Trophoblast cell (in vitro differentiated cells and primary cell): ENCODE measurements at regions not wholly inside any gene's neighbourhood (a gene's known extent, or its start where the extent isn't known, plus 50 kb on each side); places are given as distances from the start of the nearest gene placed in this dataset.

Experiments
- DNase-seq, 2 donors: peaks; one replicate each; pipeline ENCODE4 v3.0.0-alpha.2; 2016
- H2AFZ ChIP-seq: 2 replicates; pipeline ENCODE4 v1.6.1; 2013; ENCODE audit warnings: low read length, moderate library complexity, mild to moderate bottlenecking; ENCODE audit not compliant: insufficient read depth, poor library complexity
- H2AK5ac ChIP-seq: 2 replicates; pipeline ENCODE4 v1.6.1; 2013; ENCODE audit warnings: mild to moderate bottlenecking, low read length
- H2BK120ac ChIP-seq: 2 replicates; pipeline ENCODE4 v1.6.1; 2013; ENCODE audit warnings: low read length, mild to moderate bottlenecking, moderate library complexity; ENCODE audit not compliant: insufficient read depth, poor library complexity
- H2BK12ac ChIP-seq: 2 replicates; pipeline ENCODE4 v1.6.1; 2013; ENCODE audit warnings: mild to moderate bottlenecking, low read length, moderate library complexity
- H2BK5ac ChIP-seq: 2 replicates; pipeline ENCODE4 v1.6.1; 2013; ENCODE audit warnings: low read length, low read depth, moderate library complexity, mild to moderate bottlenecking; ENCODE audit not compliant: poor library complexity
- H3K14ac ChIP-seq: 2 replicates; pipeline ENCODE4 v1.6.1; 2013; ENCODE audit warnings: mild to moderate bottlenecking, low read length
- H3K18ac ChIP-seq: 2 replicates; pipeline ENCODE4 v1.6.1; 2013; ENCODE audit warnings: mild to moderate bottlenecking, low read length
- H3K23ac ChIP-seq: 2 replicates; pipeline ENCODE4 v1.6.1; 2013; ENCODE audit warnings: low read length
- H3K27ac ChIP-seq: 2 replicates; pipeline ENCODE4 v1.5.1; 2013; ENCODE audit warnings: low read depth, mild to moderate bottlenecking, inconsistent platforms, low read length, moderate library complexity
- H3K27me3 ChIP-seq: 2 replicates; pipeline ENCODE4 v1.6.1; 2013; ENCODE audit warnings: inconsistent platforms, mild to moderate bottlenecking, low read length, moderate library complexity; ENCODE audit not compliant: insufficient read depth
- H3K36me3 ChIP-seq, 2 experiments: 1 replicate in 1 of 2; 2 replicates in 1 of 2; pipeline ENCODE4 v1.6.1; 2013; ENCODE audit warnings: low read length in 2 of 2, mild to moderate bottlenecking in 2 of 2, moderate library complexity in 1 of 2; ENCODE audit not compliant: insufficient read depth in 2 of 2, control insufficient read depth in 1 of 2
- H3K4ac ChIP-seq: 2 replicates; pipeline ENCODE4 v1.6.1; 2013; ENCODE audit warnings: low read depth, mild to moderate bottlenecking, low read length, moderate library complexity
- H3K4me1 ChIP-seq, 2 experiments: 1 replicate in 1 of 2; 2 replicates in 1 of 2; pipeline ENCODE4 v1.6.1; 2013; ENCODE audit warnings: low read length in 2 of 2, mild to moderate bottlenecking in 2 of 2, moderate library complexity in 1 of 2; ENCODE audit not compliant: insufficient read depth in 2 of 2, control insufficient read depth in 1 of 2
- H3K4me2 ChIP-seq: 2 replicates; pipeline ENCODE4 v1.6.1; 2013; ENCODE audit warnings: inconsistent platforms, mild to moderate bottlenecking, low read length, moderate library complexity
- H3K4me3 ChIP-seq: 2 replicates; pipeline ENCODE4 v1.5.1; 2013; ENCODE audit warnings: mild to moderate bottlenecking, low read depth, low read length, inconsistent platforms
- H3K79me1 ChIP-seq: one replicate; pipeline ENCODE4 v1.6.1; 2013; ENCODE audit warnings: low read length
- H3K79me2 ChIP-seq: 2 replicates; pipeline ENCODE4 v1.6.1; 2013; ENCODE audit warnings: low read length, mild to moderate bottlenecking; ENCODE audit not compliant: control insufficient read depth, insufficient read depth, poor library complexity
- H3K9ac ChIP-seq: 2 replicates; pipeline ENCODE4 v1.6.1; 2013; ENCODE audit warnings: mild to moderate bottlenecking, low read length
- H3K9me3 ChIP-seq: 2 replicates; pipeline ENCODE4 v1.6.1; 2013; ENCODE audit warnings: low read depth, mild to moderate bottlenecking, control low read depth, inconsistent platforms, low read length; ENCODE audit not compliant: insufficient read depth
- H4K12ac ChIP-seq: 2 replicates; pipeline ENCODE4 v1.6.1; 2013; ENCODE audit warnings: low read depth, mild to moderate bottlenecking, low read length, moderate library complexity
- H4K8ac ChIP-seq: 2 replicates; pipeline ENCODE4 v1.6.1; 2013; ENCODE audit warnings: low read depth, mild to moderate bottlenecking, low read length, moderate library complexity
- H4K91ac ChIP-seq: one replicate; pipeline ENCODE4 v1.6.1; 2013; ENCODE audit warnings: low read depth, mild to moderate bottlenecking, low read length, moderate library complexity
- WGBS: extraction: QIAGEN DNeasy Blood & Tissue Kit; methylation state at CpG from one replicate; pipeline ENCODE4 v1.1.7; 2013; ENCODE audit warnings: missing lambda C conversion rate; ENCODE audit not compliant: insufficient read length, insufficient coverage; ENCODE audit errors: extremely low coverage; 5-methylcytosine and 5-hydroxymethylcytosine counted together

GRCh38 chr10:16231176-16231575 lies 205.6 kb upstream of the PTER start:
- no peak overlapping the region for H3K4me2 ChIP-seq
- H3K9me3 ChIP-seq, result no peaks in the 10 kb centered on the region
- H3K27ac ChIP-seq, result no peak overlapping the region
- H2BK12ac ChIP-seq, result no peak overlapping the region
- H3K4ac ChIP-seq, result no peak overlapping the region
- H2AK5ac ChIP-seq, result no peak overlapping the region
- no peak overlapping the region for H3K9ac ChIP-seq
- DNase-seq, result no peak
- peaks cover 0 to 2% of the 10 kb centered on the region in 2 experiments for H3K4me1 ChIP-seq
- H2BK5ac ChIP-seq, result no peak overlapping the region
- H3K27me3 ChIP-seq, result no peaks in the 10 kb centered on the region
- no peaks in the 10 kb centered on the region for H3K79me2 ChIP-seq
- H2BK120ac ChIP-seq, result no peak overlapping the region
- H3K79me1 ChIP-seq, result no peaks in the 10 kb centered on the region
- no peaks in the 10 kb centered on the region for H3K36me3 ChIP-seq
- no CpG with 5 or more reads among the region's 2 CpGs for WGBS
- H4K8ac ChIP-seq, result no peak overlapping the region
- H3K14ac ChIP-seq, result no peak overlapping the region
- H3K18ac ChIP-seq, result no peak overlapping the region
- no peak overlapping the region for H3K4me3 ChIP-seq
- no peak overlapping the region for H3K23ac ChIP-seq
- no peak overlapping the region for H4K12ac ChIP-seq
- no peak overlapping the region for H4K91ac ChIP-seq
- H2AFZ ChIP-seq, result no peak overlapping the region

DNA sequence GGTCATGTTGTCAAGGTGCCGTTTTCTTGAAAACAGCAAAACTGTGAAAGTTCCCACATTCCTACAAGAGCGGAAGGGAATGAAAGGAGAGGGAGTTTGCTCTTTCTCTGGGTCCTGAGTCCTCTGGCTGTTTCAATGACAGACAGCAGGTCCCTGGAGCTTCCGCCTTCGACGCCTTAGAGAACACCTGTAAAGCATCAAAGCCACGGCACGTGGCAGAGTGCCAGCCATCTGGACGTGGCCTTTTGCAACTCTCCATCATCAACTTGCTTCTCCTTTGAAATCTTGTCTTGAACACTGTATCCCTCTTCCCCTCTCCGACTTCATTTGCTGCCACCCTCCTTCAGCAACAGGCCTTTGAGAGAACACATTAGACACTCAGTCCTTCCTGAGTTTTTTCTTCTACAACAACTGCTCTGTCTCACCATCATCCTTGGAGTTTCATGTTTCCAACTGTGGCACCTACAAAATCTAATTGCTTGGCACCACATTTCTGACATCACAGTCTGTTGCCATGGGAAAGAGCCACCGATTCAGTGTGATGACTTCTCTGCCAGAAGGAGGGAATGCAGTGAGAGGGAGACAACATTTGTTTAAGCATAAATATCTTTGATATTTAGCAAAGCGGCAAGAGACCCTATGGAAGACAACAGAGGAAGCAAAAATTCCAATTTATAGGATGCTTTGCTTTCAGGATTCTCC lies 204.9 kb upstream of the PTER start:
- Histone ChIP-seq H3K9me3 (no peaks in the 10 kb centered on the region), H4K91ac (no peak overlapping the region), H3K27me3 (no peaks in the 10 kb centered on the region), H3K4me3 (no peak overlapping the region), H2AK5ac (no peak overlapping the region), H3K23ac (no peak overlapping the region), H3K14ac (no peak overlapping the region), H3K18ac (no peak overlapping the region), H2BK120ac (no peak overlapping the region), H2AFZ (no peak overlapping the region), H3K27ac (no peak overlapping the region), H3K9ac (no peak overlapping the region), H2BK12ac (no peak overlapping the region), H3K4ac (no peak overlapping the region), H3K4me2 (no peak overlapping the region), H3K36me3 (no peaks in the 10 kb centered on the region), H3K4me1 (peaks cover 0 to 2% of the 10 kb centered on the region in 2 experiments), H4K8ac (no peak overlapping the region), H4K12ac (no peak overlapping the region), H2BK5ac (no peak overlapping the region), H3K79me1 (no peaks in the 10 kb centered on the region), H3K79me2 (no peaks in the 10 kb centered on the region)
- WGBS, result no CpG with 5 or more reads among the region's 11 CpGs
- no peak for DNase-seq

DNA sequence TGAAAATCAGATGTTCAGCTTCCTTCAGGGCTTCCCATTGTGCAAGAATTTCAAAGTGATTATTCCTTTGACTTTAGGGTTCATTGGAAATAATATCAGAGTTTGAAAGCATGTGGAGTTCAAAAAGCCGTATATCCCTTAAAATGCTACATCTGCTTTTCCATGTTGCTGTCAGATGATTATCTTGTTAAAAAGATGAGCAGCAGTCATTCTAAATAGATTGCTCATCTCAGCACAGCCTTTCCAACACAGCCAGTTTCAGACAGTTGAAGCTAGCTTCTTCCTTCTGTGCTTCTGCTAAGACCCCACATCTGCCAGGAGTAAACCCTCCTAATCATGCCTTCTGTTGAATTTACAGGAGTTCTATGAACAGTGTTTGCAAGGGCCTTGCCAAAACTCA lies 204.4 kb upstream of the PTER start:
- Histone ChIP-seq H2BK5ac (no peak overlapping the region), H3K79me1 (no peaks in the 10 kb centered on the region), H3K14ac (no peak overlapping the region), H3K27ac (no peak overlapping the region), H2BK120ac (no peak overlapping the region), H4K12ac (no peak overlapping the region), H3K23ac (no peak overlapping the region), H3K4me2 (no peak overlapping the region), H4K8ac (no peak overlapping the region), H3K36me3 (no peaks in the 10 kb centered on the region), H2AK5ac (no peak overlapping the region), H3K9ac (no peak overlapping the region), H2AFZ (no peak overlapping the region), H3K18ac (no peak overlapping the region), H3K27me3 (no peaks in the 10 kb centered on the region), H3K4me1 (peaks cover 0 to 2% of the 10 kb centered on the region in 2 experiments), H3K79me2 (no peaks in the 10 kb centered on the region), H4K91ac (no peak overlapping the region), H3K4ac (no peak overlapping the region), H2BK12ac (no peak overlapping the region), H3K4me3 (no peak overlapping the region), H3K9me3 (no peaks in the 10 kb centered on the region)
- WGBS, result no CpG with 5 or more reads among the region's 1 CpG
- no peak for DNase-seq

DNA sequence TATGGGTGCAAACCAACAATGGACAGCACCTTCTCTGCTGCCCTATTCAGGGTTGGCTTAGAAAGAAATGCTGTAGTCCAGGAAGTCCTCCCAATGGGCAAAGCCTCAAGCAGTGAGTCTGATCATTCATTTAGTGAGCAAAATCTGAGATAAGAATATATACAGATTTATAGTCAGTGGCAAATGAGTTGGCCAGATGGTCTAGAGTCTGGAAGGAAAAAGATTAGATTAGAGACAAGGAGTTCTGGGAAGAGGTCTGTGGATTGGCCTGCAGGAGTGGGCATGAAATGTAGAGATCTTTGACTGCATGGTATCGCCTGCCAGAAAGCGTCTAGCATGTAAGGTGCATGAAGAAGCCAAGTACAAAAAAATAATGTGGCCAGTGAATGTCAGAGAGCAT lies 201.9 kb upstream of the PTER start:
- H3K4ac ChIP-seq, result no peak overlapping the region
- peaks cover 0 to 2% of the 10 kb centered on the region in 2 experiments for H3K4me1 ChIP-seq
- no peak overlapping the region for H2AK5ac ChIP-seq
- H4K91ac ChIP-seq, result no peak overlapping the region
- no peak overlapping the region for H3K4me2 ChIP-seq
- H3K9me3 ChIP-seq, result no peaks in the 10 kb centered on the region
- H2AFZ ChIP-seq, result no peak overlapping the region
- H3K79me1 ChIP-seq, result no peaks in the 10 kb centered on the region
- DNase-seq, result no peak
- H3K36me3 ChIP-seq, result no peaks in the 10 kb centered on the region
- no peak overlapping the region for H4K8ac ChIP-seq
- no peak overlapping the region for H2BK5ac ChIP-seq
- no peak overlapping the region for H3K9ac ChIP-seq
- H3K14ac ChIP-seq, result no peak overlapping the region
- H3K27ac ChIP-seq, result no peak overlapping the region
- H3K27me3 ChIP-seq, result no peaks in the 10 kb centered on the region
- H4K12ac ChIP-seq, result no peak overlapping the region
- H3K23ac ChIP-seq, result no peak overlapping the region
- H3K18ac ChIP-seq, result no peak overlapping the region
- H2BK12ac ChIP-seq, result no peak overlapping the region
- no peak overlapping the region for H3K4me3 ChIP-seq
- WGBS, result no CpG with 5 or more reads among the region's 2 CpGs
- no peaks in the 10 kb centered on the region for H3K79me2 ChIP-seq
- H2BK120ac ChIP-seq, result no peak overlapping the region
